Sigmoid colon (tissue), 4 donors: ENCODE measurements at regions not wholly inside any gene's neighbourhood (a gene's known extent, or its start where the extent isn't known, plus 50 kb on each side); places are given as distances from the start of the nearest gene placed in this dataset.
A peak's percentile ranks its signal among the peaks of the same experiment; 100 is the strongest.

ENCODE experiments used
- EP300 ChIP-seq, 4 donors: sonication (generic); formaldehyde crosslinking; IDR thresholded peaks; one replicate each; pipeline ENCODE4 v1.6.1; 2017; ENCODE audit warnings: antibody characterized with exemption in 4 of 4
- POLR2A ChIP-seq, 2 donors: fragments of 450-650 bp; IDR thresholded peaks; one replicate each; pipeline ENCODE4 v1.6.1; 2016; ENCODE audit warnings: antibody characterized with exemption in 2 of 2, mild to moderate bottlenecking in 2 of 2, moderate library complexity in 2 of 2
- POLR2AphosphoS5 ChIP-seq, 4 donors: sonication (generic); formaldehyde crosslinking; IDR thresholded peaks; one replicate each; pipeline ENCODE4 v1.6.1; 2017; ENCODE audit warnings: antibody characterized with exemption in 4 of 4
- TF ChIP-seq, protein P1 (sequence below), 4 experiments: fragments of 450-650 bp in 3 of 4; fragments of 200-600 bp in 1 of 4; IDR thresholded peaks; one replicate each; pipeline ENCODE4 v1.5.1; 2016 to 2019; ENCODE audit warnings: antibody characterized with exemption in 4 of 4, mild to moderate bottlenecking in 3 of 4, moderate library complexity in 2 of 4

DNA sequence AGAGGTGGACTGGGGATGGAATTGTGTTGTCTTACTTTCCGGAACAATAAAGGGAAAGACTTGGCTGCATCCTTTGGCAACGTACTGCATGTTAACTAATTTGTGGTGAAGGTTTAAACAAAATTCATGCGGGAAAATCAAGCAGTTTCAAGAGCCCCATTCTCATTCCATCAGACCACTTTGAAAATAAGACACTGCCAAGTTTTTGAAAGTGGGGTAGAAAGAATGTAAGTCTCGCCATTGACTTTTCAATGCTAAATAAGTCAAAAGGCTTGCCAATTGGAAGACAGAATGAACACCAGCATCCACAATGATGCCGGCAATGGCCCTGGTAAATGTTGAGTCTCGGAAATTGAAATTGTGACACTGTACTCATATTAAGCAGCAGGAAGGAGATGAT, 322.0 kb downstream of the RND3 start:
- TF ChIP-seq, protein P1, sequence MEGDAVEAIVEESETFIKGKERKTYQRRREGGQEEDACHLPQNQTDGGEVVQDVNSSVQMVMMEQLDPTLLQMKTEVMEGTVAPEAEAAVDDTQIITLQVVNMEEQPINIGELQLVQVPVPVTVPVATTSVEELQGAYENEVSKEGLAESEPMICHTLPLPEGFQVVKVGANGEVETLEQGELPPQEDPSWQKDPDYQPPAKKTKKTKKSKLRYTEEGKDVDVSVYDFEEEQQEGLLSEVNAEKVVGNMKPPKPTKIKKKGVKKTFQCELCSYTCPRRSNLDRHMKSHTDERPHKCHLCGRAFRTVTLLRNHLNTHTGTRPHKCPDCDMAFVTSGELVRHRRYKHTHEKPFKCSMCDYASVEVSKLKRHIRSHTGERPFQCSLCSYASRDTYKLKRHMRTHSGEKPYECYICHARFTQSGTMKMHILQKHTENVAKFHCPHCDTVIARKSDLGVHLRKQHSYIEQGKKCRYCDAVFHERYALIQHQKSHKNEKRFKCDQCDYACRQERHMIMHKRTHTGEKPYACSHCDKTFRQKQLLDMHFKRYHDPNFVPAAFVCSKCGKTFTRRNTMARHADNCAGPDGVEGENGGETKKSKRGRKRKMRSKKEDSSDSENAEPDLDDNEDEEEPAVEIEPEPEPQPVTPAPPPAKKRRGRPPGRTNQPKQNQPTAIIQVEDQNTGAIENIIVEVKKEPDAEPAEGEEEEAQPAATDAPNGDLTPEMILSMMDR (IDR thresholded peaks at IDR 0.05): no peak
- TF ChIP-seq EP300 (IDR thresholded peaks at IDR 0.05) (no peak), POLR2A (IDR thresholded peaks at IDR 0.05) (no peak), POLR2AphosphoS5 (IDR thresholded peaks at IDR 0.05) (peak in 3 of 4 donors; percentile 10 to 70 (median 62))
